GM23338 (cell line): ENCODE measurements at regions not wholly inside any gene's neighbourhood (a gene's known extent, or its start where the extent isn't known, plus 50 kb on each side); places are given as distances from the start of the nearest gene placed in this dataset.

ENCODE experiments used
- ATAC-seq: fragments of 200-7000 bp; cut with Tn5 transposase; 3 replicates; pipeline ENCODE4 v1.9.1; 2020
- DNase-seq: peaks from one replicate; pipeline ENCODE4 v3.0.0-alpha.2; 2015; ENCODE audit warnings: low spot score
- H2AFZ ChIP-seq: fragments of 200-600 bp; sonication (generic); 2 replicates; pipeline ENCODE4 v1.8.0; 2016; ENCODE audit warnings: antibody characterized with exemption, mild to moderate bottlenecking, moderate library complexity
- H3F3A ChIP-seq: fragments of 200-600 bp; sonication (generic); replicated peaks from 2 replicates; pipeline ENCODE4 v1.8.0; 2017; ENCODE audit warnings: antibody characterized with exemption, mixed run types, low read depth
- H3K27ac ChIP-seq: fragments of 200-600 bp; sonication (generic); 2 replicates; pipeline ENCODE4 v1.6.1; 2016; ENCODE audit warnings: low read depth
- H3K27me3 ChIP-seq: fragments of 200-600 bp; sonication (generic); 2 replicates; pipeline ENCODE4 v1.8.0; 2016; ENCODE audit warnings: mild to moderate bottlenecking, mixed run types, moderate library complexity; ENCODE audit not compliant: insufficient read depth
- H3K36me3 ChIP-seq: fragments of 200-600 bp; sonication (generic); 2 replicates; pipeline ENCODE4 v1.8.0; 2016; ENCODE audit warnings: mild to moderate bottlenecking; ENCODE audit not compliant: insufficient read depth
- H3K4me1 ChIP-seq: fragments of 200-600 bp; sonication (generic); 2 replicates; pipeline ENCODE4 v1.8.0; 2016; ENCODE audit warnings: mild to moderate bottlenecking, moderate library complexity; ENCODE audit not compliant: insufficient read depth
- H3K4me2 ChIP-seq: fragments of 200-600 bp; sonication (generic); 2 replicates; pipeline ENCODE4 v1.7.1; 2017; ENCODE audit warnings: mixed run types
- H3K4me3 ChIP-seq: fragments of 200-600 bp; sonication (generic); 2 replicates; pipeline ENCODE4 v1.6.1; 2016; ENCODE audit warnings: mixed run types
- H3K79me2 ChIP-seq: fragments of 200-600 bp; sonication (generic); replicated peaks from 2 replicates; pipeline ENCODE4 v1.8.0; 2017; ENCODE audit warnings: mild to moderate bottlenecking; ENCODE audit not compliant: insufficient read depth
- H3K9me2 ChIP-seq: fragments of 200-600 bp; sonication (generic); 2 replicates; pipeline ENCODE4 v1.8.0; 2017; ENCODE audit not compliant: insufficient read depth
- H4K20me1 ChIP-seq: fragments of 200-600 bp; sonication (generic); replicated peaks from 2 replicates; pipeline ENCODE4 v1.8.0; 2017; ENCODE audit warnings: mild to moderate bottlenecking; ENCODE audit not compliant: insufficient read depth
- H3K27ac Mint-ChIP-seq: 2 replicates; pipeline ENCODE4 v1.8.0; 2020; ENCODE audit warnings: inconsistent platforms, mild to moderate bottlenecking, moderate library complexity, mixed read lengths
- H3K27me3 Mint-ChIP-seq: 3 replicates; pipeline ENCODE4 v1.8.0; 2022; ENCODE audit warnings: low read depth, mild to moderate bottlenecking, moderate library complexity, mixed read lengths, inconsistent platforms; ENCODE audit not compliant: insufficient read depth, poor library complexity
- H3K36me3 Mint-ChIP-seq: 3 replicates; pipeline ENCODE4 v1.8.0; 2021; ENCODE audit warnings: low read depth, mild to moderate bottlenecking, inconsistent platforms, moderate library complexity, mixed read lengths
- H3K4me1 Mint-ChIP-seq: 3 replicates; pipeline ENCODE4 v1.8.0; 2020; ENCODE audit warnings: mild to moderate bottlenecking, inconsistent platforms, mixed read lengths
- H3K4me3 Mint-ChIP-seq: 3 replicates; pipeline ENCODE4 v1.8.0; 2021; ENCODE audit warnings: moderate library complexity, mild to moderate bottlenecking, inconsistent platforms, mixed read lengths
- H3K9me3 Mint-ChIP-seq: 3 replicates; pipeline ENCODE4 v1.8.0; 2020; ENCODE audit warnings: moderate library complexity, mild to moderate bottlenecking, inconsistent platforms, mixed read lengths
- CREB1 ChIP-seq: fragments of 250-450 bp; sonication (Bioruptor Pico); IDR thresholded peaks from 2 replicates; pipeline ENCODE4 v1.5.0; 2020; ENCODE audit warnings: low read depth, mild to moderate bottlenecking, moderate library complexity
- EZH2 ChIP-seq: fragments of 200-600 bp; sonication (generic); IDR thresholded peaks from one replicate; pipeline ENCODE4 v1.8.0; 2017; ENCODE audit warnings: antibody characterized with exemption, mild to moderate bottlenecking, low read depth; ENCODE audit not compliant: unreplicated experiment
- EZH2phosphoT487 ChIP-seq: fragments of 200-600 bp; sonication (generic); IDR thresholded peaks from one replicate; pipeline ENCODE4 v1.8.1; 2018; ENCODE audit warnings: antibody characterized with exemption; ENCODE audit not compliant: unreplicated experiment
- JUNB ChIP-seq: IDR thresholded peaks from one replicate; pipeline ENCODE4 v1.6.1; 2016; ENCODE audit warnings: antibody characterized with exemption; ENCODE audit not compliant: unreplicated experiment
- NANOG ChIP-seq: IDR thresholded peaks from 2 replicates; pipeline ENCODE4 v1.6.1; 2016; ENCODE audit warnings: antibody characterized with exemption, borderline replicate concordance
- POLR2AphosphoS5 ChIP-seq: IDR thresholded peaks from 2 replicates; pipeline ENCODE4 v1.6.1; 2016; ENCODE audit warnings: antibody characterized with exemption, low read depth
- STAT1 ChIP-seq: IDR thresholded peaks from one replicate; pipeline ENCODE4 v1.6.1; 2016; ENCODE audit warnings: antibody characterized with exemption; ENCODE audit not compliant: unreplicated experiment
- ZNF114 ChIP-seq: fragments of 250-450 bp; sonication (Bioruptor Pico); IDR thresholded peaks from 2 replicates; pipeline ENCODE4 v1.5.0; 2020; ENCODE audit warnings: mild to moderate bottlenecking, moderate library complexity
- ZNF331 ChIP-seq: fragments of 250-450 bp; sonication (Bioruptor Pico); IDR thresholded peaks from 2 replicates; pipeline ENCODE4 v1.5.0; 2020; ENCODE audit warnings: low read depth, mild to moderate bottlenecking, moderate library complexity
- ZNF462 ChIP-seq: fragments of 250-450 bp; sonication (Bioruptor Pico); IDR thresholded peaks from 2 replicates; pipeline ENCODE4 v1.5.0; 2020; ENCODE audit warnings: mild to moderate bottlenecking, moderate library complexity
- TF ChIP-seq, protein P1 (sequence below): IDR thresholded peaks from 2 replicates; pipeline ENCODE4 v1.6.1; 2016; ENCODE audit warnings: antibody characterized with exemption
- TF ChIP-seq, protein P2 (sequence below), 2 experiments: fragments of 200-600 bp in 1 of 2; sonication (generic) in 1 of 2; conservative IDR thresholded peaks; 2 replicates each; pipeline versions ENCODE4 v1.5.1 to v1.6.1; 2016 to 2017; ENCODE audit warnings: antibody characterized with exemption in 2 of 2, low read depth in 2 of 2, mild to moderate bottlenecking in 2 of 2, moderate library complexity in 1 of 2

- TF ChIP-seq, protein P1, sequence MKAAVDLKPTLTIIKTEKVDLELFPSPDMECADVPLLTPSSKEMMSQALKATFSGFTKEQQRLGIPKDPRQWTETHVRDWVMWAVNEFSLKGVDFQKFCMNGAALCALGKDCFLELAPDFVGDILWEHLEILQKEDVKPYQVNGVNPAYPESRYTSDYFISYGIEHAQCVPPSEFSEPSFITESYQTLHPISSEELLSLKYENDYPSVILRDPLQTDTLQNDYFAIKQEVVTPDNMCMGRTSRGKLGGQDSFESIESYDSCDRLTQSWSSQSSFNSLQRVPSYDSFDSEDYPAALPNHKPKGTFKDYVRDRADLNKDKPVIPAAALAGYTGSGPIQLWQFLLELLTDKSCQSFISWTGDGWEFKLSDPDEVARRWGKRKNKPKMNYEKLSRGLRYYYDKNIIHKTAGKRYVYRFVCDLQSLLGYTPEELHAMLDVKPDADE: no peak
Observed at GRCh38 chr18:77395953-77396352, 146.3 kb downstream of the GALR1 start (continued).

DNA sequence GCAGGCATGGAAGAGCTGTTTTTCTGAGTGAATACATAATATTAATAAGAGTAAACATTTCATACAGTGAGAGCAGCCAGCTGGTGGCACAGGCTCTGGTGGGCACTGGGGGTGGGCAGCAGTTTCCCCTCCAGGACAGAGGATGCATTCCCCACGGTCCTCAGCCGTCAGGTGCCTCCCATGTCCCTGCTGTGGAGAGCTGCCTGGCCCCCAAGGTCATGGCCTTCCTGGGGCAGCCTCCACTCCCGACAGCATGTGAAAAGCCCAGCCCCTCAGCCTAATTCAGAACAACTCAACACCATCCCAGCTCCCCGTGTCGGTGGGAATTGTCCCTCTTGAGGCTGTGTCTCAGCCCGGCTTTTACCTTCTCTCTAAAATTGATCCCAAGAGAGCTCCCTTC, 147.4 kb downstream of the GALR1 start:
- ATAC-seq: no peak
- Histone ChIP-seq H3F3A (no peaks in the 10 kb centered on the region), H4K20me1 (no peaks in the 10 kb centered on the region), H3K27ac (no peak overlapping the region), H3K9me2 (no peaks in the 10 kb centered on the region), H3K4me3 (no peak overlapping the region), H3K79me2 (no peaks in the 10 kb centered on the region), H2AFZ (no peak overlapping the region), H3K27me3 (no peaks in the 10 kb centered on the region), H3K4me2 (no peak overlapping the region), H3K36me3 (no peaks in the 10 kb centered on the region), H3K4me1 (no peaks in the 10 kb centered on the region)
- Mint-ChIP-seq H3K36me3 (no peaks in the 10 kb centered on the region), H3K27ac (no peak overlapping the region), H3K9me3 (peaks cover 7% of the 10 kb centered on the region), H3K4me3 (no peak overlapping the region), H3K4me1 (no peaks in the 10 kb centered on the region), H3K27me3 (no peaks in the 10 kb centered on the region)
- DNase-seq: no peak
- TF ChIP-seq ZNF114 (CRISPR knock-in tag): no peak
- no peak for TF ChIP-seq STAT1
- no peak for TF ChIP-seq CREB1
- TF ChIP-seq, protein P1: no peak
- no peak for TF ChIP-seq JUNB
- no peak for TF ChIP-seq ZNF331 (CRISPR knock-in tag)
- no peak for TF ChIP-seq POLR2AphosphoS5
- TF ChIP-seq NANOG: no peak
- no peak for TF ChIP-seq EZH2phosphoT487
- TF ChIP-seq ZNF462 (CRISPR knock-in tag): no peak
- TF ChIP-seq, protein P2, sequence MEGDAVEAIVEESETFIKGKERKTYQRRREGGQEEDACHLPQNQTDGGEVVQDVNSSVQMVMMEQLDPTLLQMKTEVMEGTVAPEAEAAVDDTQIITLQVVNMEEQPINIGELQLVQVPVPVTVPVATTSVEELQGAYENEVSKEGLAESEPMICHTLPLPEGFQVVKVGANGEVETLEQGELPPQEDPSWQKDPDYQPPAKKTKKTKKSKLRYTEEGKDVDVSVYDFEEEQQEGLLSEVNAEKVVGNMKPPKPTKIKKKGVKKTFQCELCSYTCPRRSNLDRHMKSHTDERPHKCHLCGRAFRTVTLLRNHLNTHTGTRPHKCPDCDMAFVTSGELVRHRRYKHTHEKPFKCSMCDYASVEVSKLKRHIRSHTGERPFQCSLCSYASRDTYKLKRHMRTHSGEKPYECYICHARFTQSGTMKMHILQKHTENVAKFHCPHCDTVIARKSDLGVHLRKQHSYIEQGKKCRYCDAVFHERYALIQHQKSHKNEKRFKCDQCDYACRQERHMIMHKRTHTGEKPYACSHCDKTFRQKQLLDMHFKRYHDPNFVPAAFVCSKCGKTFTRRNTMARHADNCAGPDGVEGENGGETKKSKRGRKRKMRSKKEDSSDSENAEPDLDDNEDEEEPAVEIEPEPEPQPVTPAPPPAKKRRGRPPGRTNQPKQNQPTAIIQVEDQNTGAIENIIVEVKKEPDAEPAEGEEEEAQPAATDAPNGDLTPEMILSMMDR (conservative IDR thresholded peaks at IDR 0.05; ENCODE audit: low read depth in 2 of 2): no peak
- no peak for TF ChIP-seq EZH2
